GM18867 (cell line): ENCODE measurements at regions not wholly inside any gene's neighbourhood (a gene's known extent, or its start where the extent isn't known, plus 50 kb on each side); places are given as distances from the start of the nearest gene placed in this dataset.

Experiments
- ATAC-seq: cut with Tn5 transposase; IDR thresholded peaks from one replicate; pipeline ENCODE4 v1.9.1; 2021; ENCODE audit warnings: mild to moderate bottlenecking, moderate library complexity; ENCODE audit not compliant: unreplicated experiment

- ATAC-seq: no peak
Measured at GRCh38 chr4:159497936-159498335, 395.1 kb downstream of the RAPGEF2 start.

DNA sequence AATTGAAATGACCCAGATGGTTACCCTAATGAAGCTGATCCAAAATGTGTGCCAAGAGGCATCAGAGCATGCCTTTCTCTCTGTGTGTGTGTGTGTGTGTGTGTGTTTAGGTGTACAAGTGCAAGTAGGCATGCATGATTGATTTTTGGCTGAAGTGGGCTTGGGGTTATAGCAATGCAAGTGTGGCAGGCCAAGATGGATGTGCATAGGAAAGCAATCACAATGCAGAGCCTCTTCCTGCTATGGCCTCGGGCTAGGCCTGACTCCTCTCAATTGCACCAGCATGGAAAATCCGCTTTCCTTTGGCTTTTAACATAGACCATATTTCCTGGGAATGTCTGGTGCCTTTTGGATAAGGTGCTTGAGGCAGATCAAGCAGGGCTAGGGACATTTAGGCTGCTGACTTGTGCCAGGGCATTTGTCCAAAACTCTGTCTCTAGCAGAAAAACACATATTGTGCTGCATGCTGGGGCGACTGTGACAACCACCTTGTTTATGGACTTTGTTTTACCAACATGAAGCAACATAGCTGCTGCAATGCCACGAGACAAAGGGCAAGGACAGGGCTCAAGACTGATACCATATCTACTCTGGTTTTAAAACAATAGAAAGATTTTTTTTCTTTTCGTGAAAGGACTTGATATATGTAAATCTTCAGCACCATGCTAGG lies 395.7 kb downstream of the RAPGEF2 start:
- no peak for ATAC-seq

DNA sequence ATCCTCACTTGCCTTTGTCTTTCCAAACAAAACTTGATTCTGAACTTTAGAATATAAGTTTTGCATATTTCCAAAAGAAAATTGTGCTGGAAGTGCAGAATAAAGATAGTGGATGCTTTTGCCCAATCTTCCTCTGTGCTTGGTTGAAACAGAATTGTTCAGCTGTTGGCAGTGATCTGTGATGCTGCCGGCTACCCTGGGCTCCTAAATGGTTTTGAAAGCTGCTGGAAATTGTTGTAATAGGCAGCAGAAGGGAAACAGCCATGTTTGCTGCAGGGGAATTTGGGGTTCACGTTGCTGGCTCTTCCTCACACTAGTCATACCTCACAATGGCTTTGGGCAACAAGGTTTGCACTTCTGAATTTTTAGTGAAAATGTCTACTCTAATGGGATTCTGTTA lies 398.0 kb downstream of the RAPGEF2 start:
- ATAC-seq: no peak

DNA sequence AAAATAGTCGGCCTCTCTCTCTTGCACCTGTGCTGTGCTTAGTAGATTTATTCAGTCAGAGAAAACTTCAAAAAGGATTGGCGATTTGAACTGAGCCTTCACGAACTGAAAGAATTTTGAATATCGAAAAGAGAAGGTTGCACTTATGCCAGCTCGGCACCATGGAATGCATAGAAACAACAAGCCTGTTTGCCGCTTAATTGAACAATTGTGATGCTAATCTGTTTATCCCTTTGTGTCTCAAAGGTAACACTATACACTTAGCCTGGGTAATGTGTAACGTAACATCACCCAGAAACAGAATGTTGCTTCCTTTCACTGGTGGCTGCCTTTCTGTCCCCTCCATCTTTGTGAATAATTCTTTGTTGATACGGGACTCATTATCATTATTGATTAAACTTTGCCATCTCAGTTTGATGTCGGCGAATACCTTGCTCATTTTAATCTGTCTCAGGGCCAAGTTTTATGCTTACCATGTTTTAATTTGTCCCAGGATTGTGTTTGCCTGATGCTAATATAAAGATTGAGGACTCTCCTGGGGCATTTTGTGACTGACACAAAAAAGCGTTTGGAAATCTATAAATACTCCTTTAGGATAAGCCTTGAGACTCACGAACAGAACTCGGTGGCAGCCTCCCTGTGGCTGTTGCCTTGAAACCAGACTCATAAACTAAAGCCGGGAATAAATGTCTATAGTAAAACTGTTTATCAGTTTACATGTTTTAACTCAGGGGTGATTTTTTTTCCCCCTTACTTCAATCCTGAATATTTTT lies 400.5 kb downstream of the RAPGEF2 start:
- ATAC-seq: no peak

DNA sequence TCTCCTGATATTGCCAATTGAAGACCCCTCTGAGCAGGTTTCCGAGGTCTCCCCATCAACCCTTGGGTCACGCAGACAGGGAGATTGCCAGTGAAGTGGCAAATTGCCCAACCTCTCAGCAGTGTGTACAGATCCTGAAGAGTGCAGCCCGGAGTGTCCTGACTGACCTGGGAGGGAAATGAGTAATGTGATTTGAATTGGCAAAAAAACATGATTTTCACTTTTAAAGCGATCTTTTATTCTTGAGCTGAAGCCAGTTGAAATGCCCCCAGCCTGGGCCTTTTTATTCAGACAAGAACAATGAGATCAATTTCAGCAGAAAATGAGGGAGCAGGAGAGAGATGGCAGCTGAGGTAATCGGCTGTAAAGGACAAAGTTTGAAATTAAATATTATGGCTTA lies 401.8 kb downstream of the RAPGEF2 start:
- no peak for ATAC-seq

DNA sequence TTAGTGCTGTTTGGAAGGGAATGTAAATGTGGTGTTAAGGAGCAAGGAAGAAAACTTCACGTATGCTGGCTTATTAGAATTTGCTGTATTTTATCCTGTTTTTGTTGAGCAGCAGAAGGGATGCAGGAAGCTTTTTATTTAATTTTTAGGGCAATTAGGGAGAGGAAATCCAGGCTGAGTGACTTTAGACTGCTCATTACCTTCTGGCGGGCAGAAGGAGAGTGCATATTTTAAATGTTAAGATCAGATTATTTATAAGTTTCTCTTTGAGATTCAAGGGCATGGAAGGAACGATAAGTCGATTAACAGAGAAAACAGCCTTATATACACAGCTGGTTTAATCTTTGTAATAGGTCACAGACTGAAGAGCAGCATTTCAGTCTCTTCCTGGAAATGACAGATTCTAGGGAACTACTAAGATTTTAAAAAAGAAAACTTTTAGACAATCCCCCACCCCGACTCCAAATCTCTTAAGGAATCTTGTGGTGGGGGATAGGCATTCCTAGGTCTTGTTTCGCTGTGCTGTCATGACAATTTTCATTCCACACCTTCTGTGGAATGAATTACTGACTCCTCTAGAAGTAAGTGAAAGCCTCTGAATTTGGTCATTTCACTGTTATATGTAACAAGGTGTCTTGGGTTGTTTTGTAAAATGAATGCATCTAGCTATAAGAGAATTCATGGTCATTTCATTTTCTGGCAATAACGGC lies 402.5 kb downstream of the RAPGEF2 start:
- ATAC-seq: no peak

- no peak for ATAC-seq
Measured at GRCh38 chr4:159506801-159507517, 404.1 kb downstream of the RAPGEF2 start.

DNA sequence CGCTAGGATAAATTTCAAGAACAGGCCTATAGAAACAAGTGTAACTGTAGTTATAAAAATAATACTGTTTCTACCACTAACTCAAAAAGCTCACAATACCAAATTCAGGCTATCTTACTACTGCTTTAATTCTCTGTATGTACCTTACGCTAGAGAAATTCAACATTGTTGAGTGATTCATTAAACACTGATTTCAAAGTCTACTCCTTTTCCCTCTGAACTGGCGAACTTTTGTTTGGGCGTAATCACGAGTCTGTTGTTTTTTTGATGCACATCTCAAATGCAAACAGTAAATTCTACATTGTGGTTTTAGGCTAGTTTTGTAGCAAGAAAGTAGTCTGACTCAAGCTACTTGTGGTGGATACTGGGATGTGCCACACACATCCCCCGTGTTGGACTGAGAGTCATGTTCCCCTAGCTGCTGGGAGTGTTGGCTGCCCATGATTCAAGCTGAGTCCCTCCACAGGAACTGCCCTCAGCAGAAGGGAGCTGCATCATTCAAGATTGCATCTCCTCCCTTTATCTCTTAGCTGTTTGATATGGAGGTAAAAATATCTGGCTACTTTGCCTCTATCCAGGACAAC lies 406.1 kb downstream of the RAPGEF2 start:
- ATAC-seq: no peak

DNA sequence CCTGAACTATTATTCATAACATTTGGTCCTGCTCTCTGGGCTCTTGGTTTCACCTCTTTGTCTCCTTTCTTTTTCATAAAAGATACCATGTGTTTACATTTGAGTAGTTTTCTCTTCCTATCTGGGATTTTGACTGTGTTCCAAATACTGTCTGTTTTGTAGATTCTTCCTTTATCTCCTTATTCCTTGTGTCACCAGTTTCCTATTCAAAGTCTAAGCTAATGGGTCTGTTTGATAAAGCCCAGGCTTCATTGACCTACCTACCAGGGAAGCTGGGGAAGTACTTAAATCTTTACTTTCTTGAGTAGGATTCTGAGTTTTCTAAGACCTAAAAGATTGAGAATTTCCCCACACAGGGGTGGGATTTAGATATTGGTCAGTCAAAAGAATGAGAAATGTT lies 409.5 kb downstream of the RAPGEF2 start:
- ATAC-seq: no peak

- no peak for ATAC-seq
Measured at GRCh38 chr4:159515314-159516025, 412.6 kb downstream of the RAPGEF2 start.

GRCh38 chr4:159516556-159517140 lies 413.8 kb downstream of the RAPGEF2 start:
- no peak for ATAC-seq

DNA sequence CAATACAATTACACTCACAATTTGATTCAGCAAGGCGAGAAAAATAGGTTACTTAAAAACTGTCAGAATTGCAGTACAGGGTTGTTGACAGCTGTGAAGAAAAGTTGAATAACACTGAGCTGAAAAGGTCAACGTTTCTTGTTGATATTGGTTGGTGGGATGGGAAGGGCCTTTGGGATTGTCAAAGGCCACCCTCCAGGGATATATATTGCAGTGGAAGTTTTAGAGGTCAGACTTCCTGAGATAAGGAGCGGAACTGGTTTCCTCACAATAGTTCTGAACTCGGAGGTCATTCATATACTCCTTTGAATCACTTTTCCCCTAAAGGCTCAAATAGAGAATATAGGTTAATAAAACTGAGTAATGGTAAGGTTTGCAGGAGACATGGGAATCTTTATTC lies 417.2 kb downstream of the RAPGEF2 start:
- ATAC-seq: no peak

GRCh38 chr4:159526172-159526571 lies 423.3 kb downstream of the RAPGEF2 start:
- no peak for ATAC-seq

DNA sequence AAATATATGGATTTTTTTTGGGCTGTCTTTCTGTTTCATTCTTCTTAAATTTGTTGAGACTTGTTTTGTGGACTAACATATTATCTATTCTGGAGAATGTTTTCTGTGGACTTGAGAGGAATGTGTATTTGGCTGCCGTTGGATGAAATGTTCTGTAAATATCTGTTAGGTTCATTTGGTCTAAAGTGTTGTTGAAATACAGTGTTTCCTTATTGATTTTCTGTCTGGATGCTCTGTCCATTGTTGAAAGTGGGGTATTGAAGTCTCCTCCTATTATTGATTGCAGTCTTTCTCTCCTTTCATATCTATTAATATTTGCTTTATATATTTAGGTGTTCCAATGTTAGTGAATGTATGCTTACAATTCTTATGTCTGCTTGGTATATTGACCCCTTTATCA lies 431.8 kb downstream of the RAPGEF2 start:
- ATAC-seq: no peak

DNA sequence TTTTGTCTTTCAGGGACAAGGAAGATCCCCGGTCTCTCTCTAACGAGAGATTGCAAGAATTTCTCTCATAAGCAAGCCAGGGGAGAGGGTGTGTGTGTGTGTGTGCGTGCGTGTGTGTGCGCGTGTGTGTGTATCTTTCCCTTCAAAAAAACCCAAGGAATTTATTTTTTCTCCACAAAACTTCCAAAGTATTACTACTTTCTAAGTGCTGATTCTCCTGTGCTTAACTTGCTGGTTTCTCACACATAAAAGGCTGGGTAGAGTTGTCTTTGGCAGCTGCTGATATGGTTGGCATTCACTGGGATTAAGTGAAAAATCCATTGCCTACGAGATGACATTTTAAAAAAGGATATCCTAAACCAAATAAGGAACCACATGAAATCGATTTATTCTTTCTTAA lies 435.7 kb downstream of the RAPGEF2 start:
- no peak for ATAC-seq

- no peak for ATAC-seq
Measured at GRCh38 chr4:159540038-159540437, 437.2 kb downstream of the RAPGEF2 start.

DNA sequence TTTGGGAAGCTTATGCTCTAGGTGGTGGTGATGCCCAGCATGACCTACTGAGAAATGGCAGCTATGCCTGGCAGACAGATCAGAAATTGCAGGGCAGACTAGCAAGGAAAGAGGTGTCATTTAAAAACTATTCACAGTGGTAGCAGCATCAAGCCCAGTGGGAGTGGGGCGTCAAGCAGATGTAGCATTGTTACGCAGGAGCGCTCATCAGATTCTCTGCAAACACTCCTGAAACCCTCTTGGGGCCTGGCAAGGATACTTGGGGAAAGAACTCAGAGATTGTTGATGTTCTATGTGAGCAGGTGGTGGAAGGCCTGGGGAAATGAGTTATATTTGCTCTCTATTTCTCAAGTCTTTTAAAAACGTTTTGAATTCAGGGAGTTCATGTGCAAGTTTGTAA lies 437.6 kb downstream of the RAPGEF2 start:
- no peak for ATAC-seq

DNA sequence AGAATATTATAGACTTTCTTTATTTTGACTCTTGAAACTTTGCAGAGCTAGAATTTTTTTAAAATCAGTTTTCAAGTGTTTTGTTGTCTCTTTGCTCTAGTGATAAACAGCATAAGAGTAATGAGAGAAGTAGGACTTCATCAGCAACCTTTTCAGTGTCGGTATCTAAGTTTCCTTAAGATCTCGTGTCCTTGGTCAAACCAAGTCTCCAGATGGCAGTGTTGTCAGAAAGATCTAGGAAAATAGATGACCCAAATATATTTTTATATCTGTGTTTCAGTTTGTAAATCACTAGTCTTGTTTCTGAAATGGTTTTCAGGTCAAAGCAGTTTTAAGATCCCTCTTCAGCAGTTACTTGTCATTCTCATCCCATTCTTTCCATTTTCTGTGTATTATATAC lies 438.3 kb downstream of the RAPGEF2 start:
- no peak for ATAC-seq

DNA sequence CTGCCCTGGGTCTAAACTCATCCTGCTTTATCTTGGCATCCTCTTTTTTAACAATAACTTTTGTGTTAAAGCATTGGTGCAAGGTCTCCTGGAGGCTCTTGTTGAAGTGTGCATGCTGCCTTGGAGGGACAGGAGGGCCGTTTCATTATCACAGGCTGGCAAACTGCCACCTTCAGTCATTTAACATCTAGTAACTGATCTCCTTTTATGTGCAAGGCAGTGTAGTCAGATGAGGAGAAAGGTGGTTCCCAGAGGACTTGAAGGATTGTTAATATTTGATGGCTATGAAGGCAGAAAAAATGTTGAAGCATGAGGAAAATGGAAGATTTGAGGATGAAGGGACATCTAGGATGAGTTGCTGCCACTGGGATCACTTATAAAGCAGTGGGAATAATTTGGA lies 439.4 kb downstream of the RAPGEF2 start:
- ATAC-seq: no peak

- no peak for ATAC-seq
Measured at GRCh38 chr4:159543831-159544230, 441.0 kb downstream of the RAPGEF2 start.
